Astrocyte (in vitro differentiated cells and primary cell): ENCODE measurements at regions not wholly inside any gene's neighbourhood (a gene's known extent, or its start where the extent isn't known, plus 50 kb on each side); places are given as distances from the start of the nearest gene placed in this dataset.

Source experiments
- DNase-seq: peaks from one replicate; pipeline ENCODE4 v3.0.0-alpha.2; 2010; ENCODE audit warnings: low read depth
- FAIRE-seq: peaks from 2 replicates; lab custom pipeline; 2011; peaks lifted over from hg19 to GRCh38; lab: Jason Lieb, UNC
- H2AFZ ChIP-seq: 2 replicates; pipeline ENCODE4 v1.6.0; 2012; ENCODE audit warnings: low read depth, low read length, inconsistent platforms
- H3K27ac ChIP-seq: 2 replicates; pipeline ENCODE4 v1.5.1; 2011; ENCODE audit warnings: low read depth, low read length, inconsistent platforms
- H3K27me3 ChIP-seq: 2 replicates; pipeline ENCODE4 v1.6.0; 2011; ENCODE audit warnings: low read length, inconsistent platforms; ENCODE audit not compliant: insufficient read depth
- H3K36me3 ChIP-seq: 2 replicates; pipeline ENCODE4 v1.5.1; 2011; ENCODE audit warnings: low read length, inconsistent platforms; ENCODE audit not compliant: insufficient read depth
- H3K4me1 ChIP-seq: 2 replicates; pipeline ENCODE4 v1.5.1; 2011; ENCODE audit warnings: low read length, inconsistent platforms; ENCODE audit not compliant: insufficient read depth
- H3K4me2 ChIP-seq: 2 replicates; pipeline ENCODE4 v1.6.0; 2012; ENCODE audit warnings: low read length, inconsistent platforms
- H3K4me3 ChIP-seq: 2 replicates; pipeline ENCODE4 v1.5.1; 2011; ENCODE audit warnings: low read depth, mild to moderate bottlenecking, low read length, inconsistent platforms; ENCODE audit not compliant: insufficient read depth
- H3K79me2 ChIP-seq: 2 replicates; pipeline ENCODE4 v1.6.0; 2012; ENCODE audit warnings: mild to moderate bottlenecking, low read length, inconsistent platforms; ENCODE audit not compliant: insufficient read depth
- H3K9ac ChIP-seq: 2 replicates; pipeline ENCODE4 v1.6.0; 2012; ENCODE audit warnings: mild to moderate bottlenecking, low read length, inconsistent platforms
- H3K9me3 ChIP-seq: 2 replicates; pipeline ENCODE4 v1.5.1; 2012; ENCODE audit warnings: low read depth, mild to moderate bottlenecking, low read length, inconsistent platforms; ENCODE audit not compliant: insufficient read depth
- H4K20me1 ChIP-seq: 2 replicates; pipeline ENCODE4 v1.6.0; 2012; ENCODE audit warnings: low read length, inconsistent platforms; ENCODE audit not compliant: insufficient read depth
- H3K27ac Mint-ChIP-seq: one replicate; pipeline ENCODE4 v1.8.0; 2021; ENCODE audit warnings: mild to moderate bottlenecking, mixed read lengths; ENCODE audit not compliant: unreplicated experiment
- H3K27me3 Mint-ChIP-seq: one replicate; pipeline ENCODE4 v1.8.0; 2021; ENCODE audit warnings: low read depth, mixed read lengths; ENCODE audit not compliant: unreplicated experiment
- H3K36me3 Mint-ChIP-seq: one replicate; pipeline ENCODE4 v1.8.0; 2021; ENCODE audit warnings: low read depth, mixed read lengths; ENCODE audit not compliant: unreplicated experiment
- H3K4me1 Mint-ChIP-seq: one replicate; pipeline ENCODE4 v1.8.0; 2021; ENCODE audit warnings: low read depth, mixed read lengths; ENCODE audit not compliant: unreplicated experiment
- H3K4me3 Mint-ChIP-seq: one replicate; pipeline ENCODE4 v1.8.0; 2021; ENCODE audit warnings: mild to moderate bottlenecking, moderate library complexity, mixed read lengths; ENCODE audit not compliant: unreplicated experiment
- H3K9me3 Mint-ChIP-seq: one replicate; pipeline ENCODE4 v1.8.0; 2021; ENCODE audit warnings: mild to moderate bottlenecking, mixed read lengths; ENCODE audit not compliant: unreplicated experiment
- CTCF ChIP-seq: IDR thresholded peaks from 2 replicates; pipeline ENCODE4 v1.5.1; 2011; ENCODE audit warnings: low read depth, mild to moderate bottlenecking, inconsistent platforms, low read length, moderate library complexity; ENCODE audit not compliant: insufficient read depth
- EZH2 ChIP-seq: IDR thresholded peaks from 2 replicates; pipeline ENCODE4 v1.6.1; 2012; ENCODE audit warnings: mild to moderate bottlenecking, low read length, inconsistent platforms; ENCODE audit not compliant: insufficient read depth

- Histone ChIP-seq H3K9me3 (no peaks in the 10 kb centered on the region), H3K9ac (no peak overlapping the region), H3K4me3 (no peak overlapping the region), H3K79me2 (no peaks in the 10 kb centered on the region), H3K27ac (no peak overlapping the region), H3K4me1 (no peaks in the 10 kb centered on the region), H2AFZ (no peak overlapping the region), H3K27me3 (no peaks in the 10 kb centered on the region), H4K20me1 (no peaks in the 10 kb centered on the region), H3K36me3 (no peaks in the 10 kb centered on the region), H3K4me2 (no peak overlapping the region)
- H3K9me3 Mint-ChIP-seq: peaks cover 5% of the 10 kb centered on the region
- FAIRE-seq: no peak
- no peak overlapping the region for H3K4me3 Mint-ChIP-seq
- TF ChIP-seq CTCF: no peak
- TF ChIP-seq EZH2: no peak
- peaks cover 25% of the 10 kb centered on the region for H3K4me1 Mint-ChIP-seq
- peaks cover 2% of the 10 kb centered on the region for H3K36me3 Mint-ChIP-seq
- H3K27ac Mint-ChIP-seq: no peak overlapping the region
- DNase-seq: no peak
- no peaks in the 10 kb centered on the region for H3K27me3 Mint-ChIP-seq
These were observed 346.0 kb upstream of the DLGAP1 start for GRCh38 chr18:4801151-4801550.

DNA sequence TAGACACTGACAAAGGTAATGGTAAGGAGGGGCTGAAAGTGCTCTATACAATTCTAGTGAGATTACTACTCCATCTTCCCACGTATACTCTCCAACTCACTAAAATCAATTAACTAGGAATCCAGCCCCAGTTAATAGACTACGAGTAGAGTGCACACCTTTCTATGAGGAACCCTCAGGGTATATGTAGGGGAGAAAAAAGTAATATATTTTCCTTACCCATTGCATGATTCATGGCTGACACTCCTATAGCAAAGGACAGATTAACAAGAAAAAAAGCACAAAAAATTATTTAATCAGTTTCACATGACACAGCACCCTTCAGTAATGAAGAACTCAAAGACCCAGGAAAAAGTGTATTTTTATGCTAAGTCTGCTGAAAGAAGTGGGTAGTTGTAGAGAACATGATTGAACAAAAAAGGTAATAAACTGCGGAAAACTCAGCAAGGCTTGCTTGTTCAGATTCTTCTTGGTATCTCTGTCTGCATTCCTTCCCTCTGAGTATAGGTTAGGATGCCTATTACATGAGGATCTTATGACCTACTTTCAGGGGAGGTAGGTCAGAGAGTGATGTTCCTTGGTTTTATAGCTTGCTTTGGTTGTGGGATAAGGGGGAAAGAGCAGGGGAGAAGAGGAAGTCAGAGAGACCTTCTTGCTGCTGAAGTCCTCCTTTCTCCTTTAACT is 342.0 kb upstream of the DLGAP1 start:
- Histone ChIP-seq H3K79me2 (no peaks in the 10 kb centered on the region), H3K27me3 (no peaks in the 10 kb centered on the region), H3K36me3 (no peaks in the 10 kb centered on the region), H4K20me1 (no peaks in the 10 kb centered on the region), H3K9ac (no peak overlapping the region), H3K9me3 (no peaks in the 10 kb centered on the region), H3K4me1 (no peaks in the 10 kb centered on the region), H3K27ac (no peak overlapping the region), H3K4me3 (no peak overlapping the region), H2AFZ (no peak overlapping the region), H3K4me2 (no peak overlapping the region)
- FAIRE-seq (no peak), DNase-seq (no peak)
- Mint-ChIP-seq H3K4me3 (no peak overlapping the region), H3K4me1 (peaks cover 17% of the 10 kb centered on the region), H3K27me3 (peaks cover 3% of the 10 kb centered on the region), H3K36me3 (peaks cover 2% of the 10 kb centered on the region), H3K9me3 (peaks cover 5% of the 10 kb centered on the region), H3K27ac (peak overlapping the region; percentile 97)
- TF ChIP-seq EZH2 (no peak), CTCF (no peak)

DNA sequence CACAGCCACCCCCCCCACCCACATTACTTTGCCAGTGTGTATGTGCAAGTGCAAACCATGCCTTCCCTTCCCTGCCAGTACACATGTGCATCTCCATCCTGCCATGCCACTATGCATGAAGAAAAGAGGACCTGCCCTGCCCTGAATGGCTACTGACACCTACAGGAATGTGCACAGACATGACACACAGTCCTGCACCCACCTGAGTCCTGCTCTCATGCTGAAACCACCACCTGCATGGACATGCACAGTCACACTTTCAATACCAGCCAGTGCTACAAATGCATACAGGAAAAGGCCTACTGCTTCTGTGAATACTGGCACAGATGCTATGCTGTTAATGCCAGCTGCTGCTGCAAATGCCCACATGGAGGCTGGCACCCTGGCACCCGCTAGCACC is 334.4 kb upstream of the DLGAP1 start:
- no peak overlapping the region for H3K27ac Mint-ChIP-seq
- no peaks in the 10 kb centered on the region for H4K20me1 ChIP-seq
- no peaks in the 10 kb centered on the region for H3K79me2 ChIP-seq
- H3K27me3 ChIP-seq: no peaks in the 10 kb centered on the region
- no peaks in the 10 kb centered on the region for H3K36me3 Mint-ChIP-seq
- H3K4me3 Mint-ChIP-seq: no peak overlapping the region
- TF ChIP-seq EZH2 (no peak), CTCF (no peak)
- H3K9me3 Mint-ChIP-seq: no peaks in the 10 kb centered on the region
- H3K4me1 ChIP-seq: no peaks in the 10 kb centered on the region
- no peak overlapping the region for H2AFZ ChIP-seq
- FAIRE-seq (no peak), DNase-seq (no peak)
- no peak overlapping the region for H3K4me3 ChIP-seq
- H3K4me2 ChIP-seq: no peak overlapping the region
- peaks cover 7% of the 10 kb centered on the region for H3K27me3 Mint-ChIP-seq
- H3K9me3 ChIP-seq: peaks cover 7% of the 10 kb centered on the region
- no peak overlapping the region for H3K9ac ChIP-seq
- no peak overlapping the region for H3K27ac ChIP-seq
- no peaks in the 10 kb centered on the region for H3K4me1 Mint-ChIP-seq
- H3K36me3 ChIP-seq: no peaks in the 10 kb centered on the region
